ENCODE measurements at regions not wholly inside any gene's neighbourhood (a gene's known extent, or its start where the extent isn't known, plus 50 kb on each side); places are given as distances from the start of the nearest gene placed in this dataset.
"Not testable (repeated sequence)": the region's sequence is repeated elsewhere in the genome, so short reads cannot be mapped to it uniquely, and the experiment has no call there.

- RAD21 ChIA-PET (ENCODE audit: low non-redundant PET in 1 of 2, low total read pairs in 2 of 2, uncharacterized antibody in 2 of 2, unreplicated experiment in 2 of 2): no interaction called here
- Histone ChIP-seq H3K36me3 (ENCODE audit: control insufficient read depth in 1 of 2, insufficient read depth in 2 of 2, low read length in 2 of 2) (no peaks in the 10 kb centered on the region), H3K9me2 (ENCODE audit: insufficient read depth) (no peaks in the 10 kb centered on the region), H3K9me3 (ENCODE audit: control insufficient read depth in 1 of 2, insufficient read depth in 1 of 2, low read depth in 1 of 2, low read length in 2 of 2) (no peaks in the 10 kb centered on the region), H3K27ac (ENCODE audit: low read depth, low read length) (no peak overlapping the region), H4K20me1 (ENCODE audit: insufficient read depth) (no peaks in the 10 kb centered on the region), H3K4me3 (replicated peaks in 1 of 2; ENCODE audit: low read depth in 1 of 2, low read length in 2 of 2) (no peak overlapping the region), H3K4me2 (ENCODE audit: low read length) (no peak overlapping the region), H3K9ac (ENCODE audit: low read length) (no peak overlapping the region), H2AFZ (ENCODE audit: low read depth, low read length, poor library complexity, severe bottlenecking) (no peak overlapping the region), H3K27me3 (ENCODE audit: insufficient read depth, low read length) (no peaks in the 10 kb centered on the region), H3K79me2 (ENCODE audit: insufficient read depth, low read length) (no peaks in the 10 kb centered on the region), H3K4me1 (ENCODE audit: control insufficient read depth in 1 of 2, insufficient read depth in 2 of 2, low read length in 2 of 2) (no peaks in the 10 kb centered on the region)
- no peak for DNase-seq (ENCODE audit: low read depth, low spot score)
- intact Hi-C loops (cut with micrococcal nuclease): no loop called here
- CTCF ChIA-PET: no interaction called here
- POLR2A ChIA-PET: no interaction called here
- ATAC-seq: no peak
- TF ChIP-seq YY1 (IDR thresholded peaks at IDR 0.05; ENCODE audit: extremely low read depth, insufficient replicate concordance, low read depth, low read length) (no peak), SP1 (IDR thresholded peaks at IDR 0.05; ENCODE audit: low read depth) (no peak), CEBPB (IDR thresholded peaks at IDR 0.05; ENCODE audit: low read depth) (no peak)
- BruUV-seq (replicated peaks): no TSS peak
Measured at GRCh38 chr2:48233005-48233404, 81.5 kb upstream of the FOXN2 start.

GRCh38 chr2:48233824-48234223 lies 80.7 kb upstream of the FOXN2 start:
- BruUV-seq (replicated peaks); H2AFZ ChIP-seq (ENCODE audit: low read depth, low read length, poor library complexity, severe bottlenecking): not testable (repeated sequence)

DNA sequence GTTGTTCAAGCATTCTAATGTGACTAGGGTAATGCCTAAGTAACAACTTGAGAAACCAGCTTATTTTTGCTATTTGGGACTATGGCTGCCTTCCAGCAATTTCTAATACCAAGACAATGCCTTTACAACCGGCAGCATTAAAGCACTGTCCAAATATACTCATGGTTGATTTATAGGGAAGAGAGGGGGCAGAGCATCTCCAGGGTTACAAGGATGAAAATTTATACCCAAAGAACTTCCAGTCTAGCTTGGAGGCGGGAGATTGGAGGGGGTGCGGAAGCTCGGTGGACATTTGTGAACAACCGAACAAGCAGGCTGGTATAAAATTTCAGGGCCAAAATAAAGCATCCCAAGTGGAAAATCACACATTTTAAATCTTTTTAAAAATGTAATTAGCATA lies 79.4 kb upstream of the FOXN2 start:
- H3K4me1 ChIP-seq (ENCODE audit: control insufficient read depth in 1 of 2, insufficient read depth in 2 of 2, low read length in 2 of 2): no peaks in the 10 kb centered on the region
- BruUV-seq (replicated peaks): no TSS peak

More at GRCh38 chr2:48233824-48234223, 80.7 kb upstream of the FOXN2 start:
- H3K4me1 ChIP-seq (ENCODE audit: control insufficient read depth in 1 of 2, insufficient read depth in 2 of 2, low read length in 2 of 2); POLR2A ChIA-PET; H3K27me3 ChIP-seq (ENCODE audit: insufficient read depth, low read length); H4K20me1 ChIP-seq (ENCODE audit: insufficient read depth); DNase-seq (ENCODE audit: low read depth, low spot score); intact Hi-C loops (cut with micrococcal nuclease); H3K4me3 ChIP-seq (replicated peaks in 1 of 2; ENCODE audit: low read depth in 1 of 2, low read length in 2 of 2); CTCF ChIA-PET; ATAC-seq; H3K9me3 ChIP-seq (ENCODE audit: control insufficient read depth in 1 of 2, insufficient read depth in 1 of 2, low read depth in 1 of 2, low read length in 2 of 2); H3K9me2 ChIP-seq (ENCODE audit: insufficient read depth); H3K9ac ChIP-seq (ENCODE audit: low read length); H3K27ac ChIP-seq (ENCODE audit: low read depth, low read length); H3K4me2 ChIP-seq (ENCODE audit: low read length); H3K36me3 ChIP-seq (ENCODE audit: control insufficient read depth in 1 of 2, insufficient read depth in 2 of 2, low read length in 2 of 2); H3K79me2 ChIP-seq (ENCODE audit: insufficient read depth, low read length); RAD21 ChIA-PET (ENCODE audit: low non-redundant PET in 1 of 2, low total read pairs in 2 of 2, uncharacterized antibody in 2 of 2, unreplicated experiment in 2 of 2): not testable (repeated sequence)

More for the DNA sequence above, 79.4 kb upstream of the FOXN2 start:
- Histone ChIP-seq H4K20me1 (ENCODE audit: insufficient read depth) (no peaks in the 10 kb centered on the region), H3K36me3 (ENCODE audit: control insufficient read depth in 1 of 2, insufficient read depth in 2 of 2, low read length in 2 of 2) (no peaks in the 10 kb centered on the region), H3K9me3 (ENCODE audit: control insufficient read depth in 1 of 2, insufficient read depth in 1 of 2, low read depth in 1 of 2, low read length in 2 of 2) (no peaks in the 10 kb centered on the region), H3K9ac (ENCODE audit: low read length) (no peak overlapping the region), H3K9me2 (ENCODE audit: insufficient read depth) (no peaks in the 10 kb centered on the region), H3K4me3 (replicated peaks in 1 of 2; ENCODE audit: low read depth in 1 of 2, low read length in 2 of 2) (no peak overlapping the region), H3K27me3 (ENCODE audit: insufficient read depth, low read length) (no peaks in the 10 kb centered on the region), H3K27ac (ENCODE audit: low read depth, low read length) (no peak overlapping the region), H3K79me2 (ENCODE audit: insufficient read depth, low read length) (no peaks in the 10 kb centered on the region), H3K4me2 (ENCODE audit: low read length) (no peak overlapping the region), H2AFZ (ENCODE audit: low read depth, low read length, poor library complexity, severe bottlenecking) (no peak overlapping the region)
- CTCF ChIA-PET: no interaction called here
- DNase-seq (ENCODE audit: low read depth, low spot score) (no peak), ATAC-seq (no peak)
- RAD21 ChIA-PET (ENCODE audit: low non-redundant PET in 1 of 2, low total read pairs in 2 of 2, uncharacterized antibody in 2 of 2, unreplicated experiment in 2 of 2): no interaction called here
- no peak for TF ChIP-seq ZFX (IDR thresholded peaks at IDR 0.05)
- TF ChIP-seq ZBTB33 (IDR thresholded peaks at IDR 0.05; ENCODE audit: extremely low read depth, insufficient replicate concordance, low read length): no peak
- no peak for TF ChIP-seq EZH2phosphoT487 (IDR thresholded peaks at IDR 0.05; ENCODE audit: borderline replicate concordance)
- no peak for TF ChIP-seq CBX3 (IDR thresholded peaks at IDR 0.05; ENCODE audit: low read depth)
- TF ChIP-seq RAD21 (IDR thresholded peaks at IDR 0.05; ENCODE audit: low read depth): no peak
- TF ChIP-seq SP1 (IDR thresholded peaks at IDR 0.05; ENCODE audit: low read depth): no peak
- TF ChIP-seq YY1 (IDR thresholded peaks at IDR 0.05; ENCODE audit: extremely low read depth, insufficient replicate concordance, low read depth, low read length): no peak
- TF ChIP-seq, protein P1, sequence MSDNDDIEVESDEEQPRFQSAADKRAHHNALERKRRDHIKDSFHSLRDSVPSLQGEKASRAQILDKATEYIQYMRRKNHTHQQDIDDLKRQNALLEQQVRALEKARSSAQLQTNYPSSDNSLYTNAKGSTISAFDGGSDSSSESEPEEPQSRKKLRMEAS (IDR thresholded peaks at IDR 0.05): no peak
- no peak for TF ChIP-seq CEBPB (IDR thresholded peaks at IDR 0.05; ENCODE audit: low read depth)
- no peak for TF ChIP-seq FOSL1 (IDR thresholded peaks at IDR 0.05; ENCODE audit: low read depth)
- intact Hi-C loops (cut with micrococcal nuclease): no loop called here
- POLR2A ChIA-PET: no interaction called here
